Activated T-cell treated with anti-CD3 and anti-CD28 coated beads, Interleukin-2, amount 50 U/mL, for 72 hours (primary cell): ENCODE measurements at regions not wholly inside any gene's neighbourhood (a gene's known extent, or its start where the extent isn't known, plus 50 kb on each side); places are given as distances from the start of the nearest gene placed in this dataset.
"Not testable (repeated sequence)": the region's sequence is repeated elsewhere in the genome, so short reads cannot be mapped to it uniquely, and the experiment has no call there.

ENCODE experiments used
- ATAC-seq, 2 donors: fragments of 150-1000 bp; cut with Tn5 transposase; replicated peaks in 1 of 2; 2 replicates each; pipeline ENCODE4 v1.10.0; 2021; ENCODE audit warnings: moderate library complexity in 2 of 2, mild to moderate bottlenecking in 1 of 2
- DNase-seq, 2 donors: peaks; one replicate each; pipeline ENCODE4 v3.0.0; 2021 to 2022; ENCODE audit warnings: mixed read lengths in 1 of 2
- H3K27ac Mint-ChIP-seq: one replicate; pipeline ENCODE4 v1.8.0; 2022; ENCODE audit warnings: mild to moderate bottlenecking, moderate library complexity, mixed read lengths
- H3K27me3 Mint-ChIP-seq: one replicate; pipeline ENCODE4 v1.8.0; 2022; ENCODE audit warnings: low read depth, mixed read lengths
- H3K36me3 Mint-ChIP-seq, 2 donors: one replicate each; pipeline ENCODE4 v1.8.0; 2022; ENCODE audit warnings: mixed read lengths in 2 of 2, mild to moderate bottlenecking in 1 of 2; ENCODE audit not compliant: insufficient read depth in 2 of 2
- H3K4me1 Mint-ChIP-seq: one replicate; pipeline ENCODE4 v1.8.0; 2022; ENCODE audit warnings: low read depth, mixed read lengths
- H3K4me3 Mint-ChIP-seq, 2 donors: one replicate each; pipeline ENCODE4 v1.8.0; 2022; ENCODE audit warnings: mild to moderate bottlenecking in 2 of 2, mixed read lengths in 2 of 2, moderate library complexity in 2 of 2
- H3K9me3 Mint-ChIP-seq, 2 donors: one replicate each; pipeline ENCODE4 v1.8.0; 2022; ENCODE audit warnings: mixed read lengths in 2 of 2

DNA sequence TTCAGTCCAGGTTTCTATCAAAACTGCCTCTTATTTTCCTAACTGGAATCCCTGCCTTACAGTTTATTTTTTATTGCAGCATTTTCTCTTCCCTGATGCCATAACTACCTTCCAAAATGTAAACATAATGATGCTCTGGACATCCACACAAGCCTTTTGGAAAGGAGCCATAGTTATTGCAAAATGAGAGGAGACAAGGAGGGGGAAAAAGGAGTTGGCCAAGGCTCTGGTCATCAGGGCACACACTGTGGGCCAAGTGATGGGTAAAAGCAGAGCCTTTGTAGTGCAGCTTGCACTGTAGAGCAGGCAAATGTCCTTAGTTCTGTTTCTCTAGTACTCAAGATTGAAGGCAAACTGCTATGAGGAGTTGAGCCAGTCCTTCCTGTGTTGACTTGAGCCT, 289.3 kb upstream of the MTPN start:
- ATAC-seq (no peak), DNase-seq (no peak)
- Mint-ChIP-seq H3K4me3 (no peak overlapping the region), H3K27ac (no peak overlapping the region), H3K27me3 (no peaks in the 10 kb centered on the region), H3K9me3 (peaks cover 14 to 21% of the 10 kb centered on the region in 2 donors), H3K4me1 (no peaks in the 10 kb centered on the region), H3K36me3 (peaks cover 0 to 11% of the 10 kb centered on the region in 2 donors)

DNA sequence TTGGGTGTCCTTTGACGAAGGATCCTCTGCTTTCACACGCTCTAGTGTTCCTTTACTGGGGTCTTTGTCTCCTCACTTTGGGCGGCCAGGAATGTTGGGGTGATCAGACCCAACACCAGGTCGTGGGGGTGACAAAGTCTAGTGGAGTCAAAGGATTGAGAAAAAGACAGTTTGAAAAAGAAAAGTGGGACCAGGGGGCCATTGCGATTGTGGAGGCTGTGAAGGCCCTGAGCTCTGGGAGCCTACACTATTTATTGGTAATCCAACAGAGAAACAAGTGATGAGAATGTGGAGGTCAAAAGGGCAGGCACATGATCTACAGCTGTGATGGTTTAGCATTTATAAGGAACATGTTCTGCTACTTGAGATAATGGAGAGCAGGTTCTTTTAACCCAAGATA, 287.1 kb upstream of the MTPN start:
- ATAC-seq, H3K27ac Mint-ChIP-seq, H3K4me1 Mint-ChIP-seq, H3K4me3 Mint-ChIP-seq, DNase-seq, H3K27me3 Mint-ChIP-seq: not testable (repeated sequence)
- Mint-ChIP-seq H3K36me3 (peaks cover 0 to 13% of the 10 kb centered on the region in 2 donors), H3K9me3 (peaks cover 19 to 25% of the 10 kb centered on the region in 2 donors)

DNA sequence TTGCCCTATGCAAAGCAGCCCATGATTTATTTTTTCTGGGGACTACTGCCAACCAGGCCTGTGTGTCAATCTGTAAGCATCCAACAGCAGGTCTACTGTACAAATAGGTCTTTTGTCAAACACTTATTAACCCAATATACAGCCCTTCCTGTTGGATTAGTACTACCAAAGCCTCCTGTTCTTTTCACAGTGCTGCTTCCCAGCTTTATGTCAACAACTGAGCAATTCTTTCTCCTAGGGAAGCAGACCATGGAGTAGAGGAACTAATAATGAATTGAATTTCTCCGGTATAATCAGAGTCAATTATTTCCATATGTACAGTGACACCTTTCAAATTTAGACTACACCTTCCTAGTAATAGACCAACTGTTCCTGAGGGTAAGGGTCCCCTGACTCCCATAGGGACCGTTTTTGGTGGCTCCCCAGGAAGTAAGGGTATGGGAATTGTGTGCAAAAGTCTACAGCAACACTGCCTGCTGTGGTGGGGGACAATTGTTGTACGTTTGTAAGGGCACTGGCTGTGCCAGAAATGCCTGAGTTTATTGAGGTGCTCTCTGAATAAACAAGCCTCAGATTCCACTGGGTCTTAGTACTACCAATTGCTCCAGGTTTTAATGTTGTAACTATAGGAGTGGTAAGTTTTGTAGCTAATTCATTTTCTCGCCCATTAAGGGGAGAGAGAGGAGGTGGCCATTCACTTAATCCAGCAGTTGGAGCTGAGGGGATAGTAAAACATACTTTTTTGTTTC, 286.1 kb upstream of the MTPN start:
- not testable (repeated sequence) for H3K4me1 Mint-ChIP-seq, H3K27ac Mint-ChIP-seq, H3K4me3 Mint-ChIP-seq, H3K27me3 Mint-ChIP-seq, DNase-seq, ATAC-seq
- Mint-ChIP-seq H3K9me3 (peaks cover 19 to 21% of the 10 kb centered on the region in 2 donors), H3K36me3 (peaks cover 0 to 13% of the 10 kb centered on the region in 2 donors)

DNA sequence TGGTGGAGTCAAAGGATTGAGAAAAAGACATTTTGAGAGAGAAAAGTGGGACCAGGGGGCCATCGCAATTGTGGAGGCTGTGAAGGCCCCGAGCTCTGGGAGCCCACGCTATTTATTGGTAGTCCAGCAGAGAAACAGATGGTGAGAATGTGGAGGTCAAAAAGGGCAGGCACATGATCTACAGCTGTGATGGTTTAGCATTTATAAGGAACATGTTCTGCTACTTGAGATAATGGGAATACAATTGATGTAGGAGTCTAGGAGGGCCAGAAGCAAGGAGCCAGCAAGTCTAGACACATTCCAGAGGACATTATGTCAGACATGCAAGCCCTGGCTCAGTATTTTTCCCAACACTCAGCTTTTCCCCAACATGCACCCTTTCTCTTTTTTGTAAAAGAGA, 283.4 kb upstream of the MTPN start:
- not testable (repeated sequence) for H3K27me3 Mint-ChIP-seq, H3K4me3 Mint-ChIP-seq, DNase-seq, H3K27ac Mint-ChIP-seq, H3K36me3 Mint-ChIP-seq, ATAC-seq, H3K4me1 Mint-ChIP-seq
- peaks cover 10 to 14% of the 10 kb centered on the region in 2 donors for H3K9me3 Mint-ChIP-seq

DNA sequence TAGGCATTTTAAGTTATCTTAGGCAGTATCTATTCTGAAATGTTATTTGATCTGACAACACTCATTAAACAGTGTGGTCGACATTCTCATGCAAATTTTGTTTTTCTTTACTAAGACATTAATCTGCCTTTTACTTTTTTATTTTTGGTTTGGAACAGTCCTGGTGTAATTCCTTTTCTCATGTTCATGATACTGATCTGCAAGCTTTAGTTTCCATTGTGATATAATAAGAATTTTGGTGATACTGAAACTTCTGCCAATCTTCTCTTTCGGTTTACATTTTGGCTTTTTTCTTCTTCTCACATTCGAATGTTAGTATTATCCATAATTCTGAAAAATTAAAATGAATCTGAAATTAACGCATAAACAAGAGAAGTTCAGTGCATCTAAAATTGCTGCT, 281.9 kb upstream of the MTPN start:
- Mint-ChIP-seq H3K9me3 (peaks cover 9% of the 10 kb centered on the region in 2 donors), H3K36me3 (peaks cover 1 to 7% of the 10 kb centered on the region in 2 donors), H3K27ac (no peak overlapping the region), H3K4me1 (no peaks in the 10 kb centered on the region), H3K27me3 (no peaks in the 10 kb centered on the region), H3K4me3 (no peak overlapping the region)
- ATAC-seq, result no peak
- no peak for DNase-seq

DNA sequence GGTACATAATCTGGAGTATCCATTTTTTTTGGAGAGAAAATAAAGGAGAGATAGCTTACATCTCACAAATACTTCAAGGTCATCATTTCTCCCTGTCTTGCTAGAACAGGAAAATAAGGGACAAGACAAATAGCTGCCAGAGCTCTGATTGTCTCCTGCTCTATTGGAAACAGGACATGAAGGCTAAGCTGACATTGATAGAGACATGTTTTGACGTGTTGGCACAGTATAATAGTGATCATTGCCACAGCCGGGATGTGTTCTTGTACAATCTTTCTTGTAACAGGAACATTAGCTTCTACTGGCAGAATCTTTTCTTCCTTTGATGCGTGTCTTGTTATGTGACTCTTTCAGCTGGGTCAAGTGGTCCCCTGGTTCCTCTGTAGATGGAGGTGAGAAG, 279.3 kb upstream of the MTPN start:
- no peak for ATAC-seq
- Mint-ChIP-seq H3K4me3 (no peak overlapping the region), H3K36me3 (peaks cover 1 to 4% of the 10 kb centered on the region in 2 donors)

DNA sequence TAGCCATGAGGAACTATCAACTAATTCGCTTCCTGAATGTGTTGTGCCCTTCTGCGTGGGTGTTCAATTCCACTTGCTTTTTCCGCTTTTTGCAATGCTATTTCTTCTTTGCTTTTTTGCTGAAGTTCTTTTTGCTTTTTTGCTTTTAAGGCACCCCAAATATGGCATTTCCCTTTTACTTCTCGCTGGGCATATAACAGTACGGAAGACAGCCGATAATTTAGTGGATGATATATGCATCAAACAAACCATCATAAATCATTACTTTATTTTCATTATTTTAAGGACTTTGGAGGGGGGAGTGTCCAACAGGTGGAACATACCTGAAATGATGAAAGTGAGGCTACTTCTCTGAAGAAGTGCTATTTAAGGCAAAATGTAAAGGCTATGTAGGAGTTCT, 277.0 kb upstream of the MTPN start:
- no peaks in the 10 kb centered on the region for H3K27me3 Mint-ChIP-seq
- DNase-seq, result no peak
- no peak overlapping the region for H3K4me3 Mint-ChIP-seq
- peaks cover 1% of the 10 kb centered on the region in 2 donors for H3K36me3 Mint-ChIP-seq
- ATAC-seq, result no peak
- no peak overlapping the region for H3K27ac Mint-ChIP-seq
- H3K4me1 Mint-ChIP-seq, result no peaks in the 10 kb centered on the region
- H3K9me3 Mint-ChIP-seq, result peaks cover 2 to 6% of the 10 kb centered on the region in 2 donors

More for the DNA sequence above, 279.3 kb upstream of the MTPN start:
- H3K4me1 Mint-ChIP-seq, result no peaks in the 10 kb centered on the region
- peaks cover 5 to 6% of the 10 kb centered on the region in 2 donors for H3K9me3 Mint-ChIP-seq
- no peak overlapping the region for H3K27ac Mint-ChIP-seq
- H3K27me3 Mint-ChIP-seq, result no peaks in the 10 kb centered on the region
- no peak for DNase-seq

DNA sequence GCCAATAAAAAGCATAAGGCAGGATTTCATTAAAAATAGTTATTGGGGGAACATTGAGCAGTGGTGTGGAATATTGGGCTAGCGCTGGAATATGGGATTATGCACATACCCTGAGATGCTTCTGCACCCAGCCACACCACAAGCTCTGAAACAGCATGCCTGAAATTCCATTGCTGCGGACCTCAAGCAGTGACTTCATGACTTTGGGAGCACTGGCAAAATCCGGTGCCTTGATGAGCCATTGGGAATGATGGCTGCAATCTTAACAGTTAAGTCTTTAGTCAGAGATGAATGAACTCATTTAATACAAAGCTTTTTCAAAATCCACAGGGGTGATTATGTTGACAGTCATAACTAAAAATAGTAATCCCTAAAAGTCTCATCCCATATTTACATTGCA, 274.7 kb upstream of the MTPN start:
- H3K4me1 Mint-ChIP-seq, result no peaks in the 10 kb centered on the region
- DNase-seq, result no peak
- H3K27me3 Mint-ChIP-seq, result no peaks in the 10 kb centered on the region
- H3K27ac Mint-ChIP-seq, result no peak overlapping the region
- H3K36me3 Mint-ChIP-seq, result peaks cover 0 to 1% of the 10 kb centered on the region in 2 donors
- ATAC-seq, result no peak
- no peak overlapping the region for H3K4me3 Mint-ChIP-seq
- peaks cover 2 to 6% of the 10 kb centered on the region in 2 donors for H3K9me3 Mint-ChIP-seq

DNA sequence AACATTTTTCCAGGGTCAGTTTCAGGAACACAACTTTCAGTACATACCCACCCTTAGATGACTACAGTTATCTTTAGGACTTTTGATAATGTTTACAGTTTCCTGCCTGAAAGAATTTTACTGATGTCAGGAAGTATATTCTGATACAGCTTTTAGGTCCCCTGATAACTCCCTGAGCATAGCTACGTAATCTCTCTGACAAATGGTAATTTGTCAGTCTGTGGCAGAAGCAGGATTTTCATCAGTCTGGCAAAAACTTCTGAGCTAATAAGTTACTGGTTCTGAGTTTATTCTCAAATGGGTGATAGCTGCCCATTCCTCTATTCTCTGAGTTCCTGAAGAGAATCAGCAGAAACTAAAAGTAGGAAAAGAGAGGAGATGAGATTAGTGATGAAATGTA, 270.1 kb upstream of the MTPN start:
- peaks cover 0 to 2% of the 10 kb centered on the region in 2 donors for H3K36me3 Mint-ChIP-seq
- DNase-seq, result no peak

DNA sequence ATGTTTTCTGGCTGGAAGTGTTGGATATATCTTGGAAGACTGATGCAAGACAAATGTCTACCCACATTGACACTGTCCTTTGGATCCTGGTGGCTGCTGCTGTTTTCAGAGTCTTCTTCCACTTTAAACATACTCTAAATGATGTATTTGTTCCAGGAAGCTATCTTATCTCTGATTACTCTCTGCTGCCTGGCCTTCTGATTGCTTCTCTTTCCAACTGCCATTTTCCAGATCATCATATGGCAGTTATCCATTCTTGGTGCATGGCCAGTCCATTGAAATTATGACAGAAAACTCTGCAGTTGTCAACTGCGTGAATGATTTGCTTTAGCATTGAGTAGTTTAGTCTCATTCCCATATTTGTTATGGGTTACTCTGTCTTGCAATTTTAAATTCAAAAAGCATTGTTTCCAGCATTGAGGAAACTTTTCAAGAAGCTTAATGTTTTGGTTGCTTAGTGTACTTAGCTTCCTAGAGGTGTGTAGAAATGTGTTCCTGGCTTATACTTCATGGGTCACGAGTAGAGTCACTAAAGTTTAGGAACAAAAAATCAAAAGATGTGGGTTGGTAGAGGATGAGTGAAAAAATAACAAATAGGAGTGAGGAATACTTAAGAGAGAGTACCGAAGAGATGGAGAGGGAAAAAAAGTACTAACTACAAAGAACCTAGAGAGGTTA, 268.3 kb upstream of the MTPN start:
- H3K4me3 Mint-ChIP-seq, result no peak overlapping the region
- ATAC-seq (no peak), DNase-seq (no peak)
- H3K27ac Mint-ChIP-seq, result no peak overlapping the region
- peaks cover 0 to 2% of the 10 kb centered on the region in 2 donors for H3K36me3 Mint-ChIP-seq
- H3K9me3 Mint-ChIP-seq, result peaks cover 0 to 6% of the 10 kb centered on the region in 2 donors
- H3K27me3 Mint-ChIP-seq, result no peaks in the 10 kb centered on the region
- no peaks in the 10 kb centered on the region for H3K4me1 Mint-ChIP-seq

More for the DNA sequence above, 270.1 kb upstream of the MTPN start:
- H3K9me3 Mint-ChIP-seq, result peaks cover 0 to 6% of the 10 kb centered on the region in 2 donors
- H3K4me3 Mint-ChIP-seq, result no peak overlapping the region
- H3K27ac Mint-ChIP-seq, result no peak overlapping the region
- H3K27me3 Mint-ChIP-seq, result no peaks in the 10 kb centered on the region
- ATAC-seq, result no peak
- H3K4me1 Mint-ChIP-seq, result no peaks in the 10 kb centered on the region

DNA sequence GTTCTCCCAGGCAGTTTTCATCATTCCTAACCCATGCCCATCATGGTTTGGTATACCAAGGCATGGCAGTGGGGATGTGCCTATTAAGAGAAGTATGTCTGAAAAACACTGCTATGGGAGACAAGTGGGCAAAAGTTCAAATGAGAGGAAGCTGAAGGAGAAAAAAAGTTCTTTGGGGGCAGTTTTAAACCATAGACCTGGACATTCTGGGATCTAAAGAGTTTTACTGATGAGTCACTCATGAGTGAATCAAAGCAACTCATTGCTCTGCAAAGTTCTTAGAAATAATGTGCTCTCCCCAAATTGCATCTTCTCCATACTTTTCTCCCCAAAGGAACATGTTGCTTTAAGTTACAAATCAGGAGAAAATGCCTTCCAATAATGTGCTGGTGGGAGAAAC, 256.9 kb upstream of the MTPN start:
- no peak for DNase-seq
- no peak for ATAC-seq
- H3K4me3 Mint-ChIP-seq, result no peak overlapping the region
- H3K27me3 Mint-ChIP-seq, result no peaks in the 10 kb centered on the region
- H3K4me1 Mint-ChIP-seq, result no peaks in the 10 kb centered on the region
- peaks cover 5 to 17% of the 10 kb centered on the region in 2 donors for H3K36me3 Mint-ChIP-seq
- H3K27ac Mint-ChIP-seq, result no peak overlapping the region
- H3K9me3 Mint-ChIP-seq, result peaks cover 26 to 36% of the 10 kb centered on the region in 2 donors

DNA sequence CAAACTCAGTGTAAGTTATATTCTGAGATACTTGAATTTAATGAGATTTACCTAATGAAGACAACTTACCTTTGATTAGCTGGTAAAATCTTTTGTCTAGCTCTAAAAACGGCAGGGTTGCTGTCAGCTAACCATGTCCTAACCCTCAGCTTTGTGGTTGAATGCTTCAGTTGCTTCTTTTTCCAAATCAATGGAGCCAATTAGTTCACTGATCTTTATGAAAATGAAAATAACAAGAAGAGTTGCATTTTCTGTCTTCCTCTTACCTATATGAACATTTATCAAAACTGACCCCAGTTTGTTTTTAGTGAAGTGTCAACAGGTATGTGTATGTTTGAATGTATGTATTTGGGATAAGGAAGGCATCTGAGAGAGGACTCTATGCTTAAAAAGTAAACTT, 253.1 kb upstream of the MTPN start:
- H3K36me3 Mint-ChIP-seq, result peaks cover 0 to 8% of the 10 kb centered on the region in 2 donors
- no peak for ATAC-seq
- no peak overlapping the region for H3K27ac Mint-ChIP-seq
- peaks cover 11 to 25% of the 10 kb centered on the region in 2 donors for H3K9me3 Mint-ChIP-seq
- H3K4me1 Mint-ChIP-seq, result no peaks in the 10 kb centered on the region
- DNase-seq, result no peak
- H3K27me3 Mint-ChIP-seq, result no peaks in the 10 kb centered on the region
- no peak overlapping the region for H3K4me3 Mint-ChIP-seq

DNA sequence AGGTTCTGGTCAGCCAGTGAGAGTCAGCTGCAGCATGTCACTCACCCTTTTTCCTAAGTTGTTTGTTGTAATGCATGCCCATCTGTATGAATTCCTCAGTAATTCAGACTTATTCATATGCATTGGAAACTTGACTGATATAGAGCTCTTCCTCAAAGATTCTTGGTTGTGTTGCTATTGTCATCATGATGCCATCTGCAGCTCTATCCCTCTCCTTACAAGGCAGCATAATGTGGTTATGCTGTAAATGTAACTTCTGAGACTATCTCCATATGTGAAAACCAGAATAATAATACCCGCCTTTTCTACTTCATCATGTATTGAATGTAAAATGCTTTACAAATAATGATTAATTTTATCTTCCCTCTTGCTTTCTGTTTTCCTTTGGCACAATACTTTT, 252.6 kb upstream of the MTPN start:
- H3K4me1 Mint-ChIP-seq, result no peaks in the 10 kb centered on the region
- DNase-seq, result no peak
- peak overlapping the region; percentile 30 for H3K27ac Mint-ChIP-seq
- no peaks in the 10 kb centered on the region for H3K27me3 Mint-ChIP-seq
- no peak for ATAC-seq
- peaks cover 0 to 8% of the 10 kb centered on the region in 2 donors for H3K36me3 Mint-ChIP-seq
- peaks cover 8 to 25% of the 10 kb centered on the region in 2 donors for H3K9me3 Mint-ChIP-seq
- H3K4me3 Mint-ChIP-seq, result no peak overlapping the region
